G401 (cell line): ENCODE measurements at regions not wholly inside any gene's neighbourhood (a gene's known extent, or its start where the extent isn't known, plus 50 kb on each side); places are given as distances from the start of the nearest gene placed in this dataset.

Experiments used
- DNase-seq: peaks from one replicate; pipeline ENCODE4 v3.0.0-alpha.2; 2015; ENCODE audit warnings: low spot score
- in situ Hi-C: cut with HindIII; loops from 2 replicates; pipeline ENCODE4 v1.10.0; 2016; ENCODE audit warnings: low sequenced_read_pairs, mixed read lengths

DNA sequence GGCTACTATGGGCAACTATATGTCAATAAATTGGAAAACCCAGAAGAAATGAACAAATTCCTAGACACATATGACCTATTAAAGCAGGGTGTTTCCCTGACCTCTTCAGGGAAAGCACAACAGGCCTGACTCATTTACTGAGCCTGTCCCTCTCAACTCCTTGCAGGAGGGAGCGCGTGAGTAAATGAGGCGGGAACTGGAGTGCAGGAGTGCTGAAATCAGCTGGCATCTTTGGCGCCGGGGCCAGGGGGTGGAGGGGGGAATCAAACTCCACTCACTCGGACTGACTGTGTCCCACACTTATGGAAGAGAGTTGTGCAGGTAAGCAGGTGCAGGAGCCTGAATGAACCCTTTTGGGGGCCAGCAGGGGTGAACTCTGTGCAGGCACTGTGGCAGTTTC, 671.2 kb upstream of the PTCHD4 start:
- in situ Hi-C loops, result no loop called here

GRCh38 chr6:48777411-48777810, 666.4 kb upstream of the PTCHD4 start:
- DNase-seq, result no peak
- in situ Hi-C loops, result no loop called here

More for the DNA sequence above, 671.2 kb upstream of the PTCHD4 start:
- DNase-seq, result no peak

- in situ Hi-C loops, result no loop called here
- no peak for DNase-seq
These were observed 664.2 kb upstream of the PTCHD4 start for GRCh38 chr6:48775157-48775556.

DNA sequence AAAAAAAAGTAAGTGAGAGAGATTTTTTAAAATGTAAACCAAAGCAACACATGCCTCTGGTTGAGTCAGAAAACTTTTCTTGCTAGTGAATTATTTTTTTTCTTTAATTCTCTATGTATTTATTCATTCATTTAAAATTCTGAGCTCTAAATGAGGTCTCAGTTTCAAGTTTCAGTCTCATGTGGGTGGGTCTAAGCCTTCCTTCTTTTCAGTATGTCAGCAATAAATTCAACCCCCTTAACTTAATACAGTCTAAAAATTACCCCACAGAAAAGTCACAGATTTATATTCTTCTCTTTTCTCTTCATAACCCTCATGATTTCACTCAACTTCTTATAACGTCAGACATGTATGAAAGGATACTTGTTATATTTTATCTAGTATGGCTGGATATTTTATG, 663.3 kb upstream of the PTCHD4 start:
- no peak for DNase-seq
- in situ Hi-C loops, result no loop called here

DNA sequence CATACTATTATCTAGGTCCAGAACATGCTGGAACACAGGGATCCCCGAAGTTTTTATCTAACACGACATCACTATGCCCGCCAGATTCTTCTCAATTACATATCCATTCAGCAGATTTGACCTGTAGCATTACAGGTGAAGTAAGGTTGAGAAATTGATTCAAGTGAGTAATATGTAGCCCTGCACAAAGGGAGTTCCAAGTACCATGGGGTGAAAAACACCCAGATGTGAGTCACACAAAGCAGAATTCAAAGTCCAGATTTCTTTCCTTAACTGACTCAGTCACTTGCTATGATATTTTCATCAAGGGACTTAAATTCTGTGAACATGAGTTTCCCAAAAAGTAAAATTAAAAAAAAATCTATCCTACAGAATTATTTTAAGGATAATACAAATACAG, 655.4 kb upstream of the PTCHD4 start:
- no peak for DNase-seq
- in situ Hi-C loops, result no loop called here

GRCh38 chr6:48765352-48765961, 654.5 kb upstream of the PTCHD4 start:
- peak; percentile 42 for DNase-seq
- in situ Hi-C loops, result no loop called here

GRCh38 chr6:48764286-48765044, 653.5 kb upstream of the PTCHD4 start:
- DNase-seq, result no peak
- in situ Hi-C loops, result no loop called here

GRCh38 chr6:48757661-48758060, 646.7 kb upstream of the PTCHD4 start:
- DNase-seq, result no peak
- in situ Hi-C loops, result no loop called here

DNA sequence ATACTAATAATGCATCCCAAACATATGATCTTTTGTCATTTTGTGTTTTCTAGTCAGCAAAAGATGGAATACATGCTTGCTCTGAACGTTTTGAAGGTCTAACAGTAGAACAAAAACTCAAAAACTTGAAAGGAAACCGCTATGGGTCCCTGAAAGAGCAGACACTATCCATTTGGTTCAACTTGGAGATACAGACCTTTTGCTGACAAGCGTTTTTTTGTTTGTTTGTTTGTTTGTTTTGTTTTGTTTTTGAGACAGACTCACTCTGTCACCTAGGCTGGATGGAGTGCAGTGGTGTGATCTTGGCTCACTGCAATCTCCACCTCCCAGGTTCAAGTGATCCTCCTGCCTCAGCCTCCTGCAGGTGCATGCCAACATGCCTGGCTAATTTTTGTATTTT, 644.3 kb upstream of the PTCHD4 start:
- no peak for DNase-seq
- in situ Hi-C loops, result no loop called here

DNA sequence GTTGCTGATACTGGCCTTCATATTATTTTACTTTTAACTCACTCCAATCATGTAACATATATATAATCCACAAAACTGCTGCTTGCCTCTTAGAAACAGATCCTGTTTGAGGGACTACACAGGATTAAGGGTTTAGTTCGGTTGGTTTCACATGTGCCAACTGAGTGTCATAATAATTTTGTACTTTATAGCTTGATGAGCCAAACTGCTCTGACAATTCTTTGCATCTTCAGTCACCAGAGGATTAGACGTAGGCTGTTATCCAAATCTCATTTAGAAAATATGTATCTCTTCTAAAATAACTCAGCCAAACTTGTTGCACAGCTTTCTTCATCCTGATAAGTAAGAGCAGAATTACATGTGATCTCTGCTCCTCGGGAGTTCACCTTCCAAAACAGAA, 643.6 kb upstream of the PTCHD4 start:
- in situ Hi-C loops, result no loop called here
- no peak for DNase-seq

GRCh38 chr6:48750861-48751260, 639.9 kb upstream of the PTCHD4 start:
- in situ Hi-C loops, result no loop called here
- DNase-seq, result no peak

DNA sequence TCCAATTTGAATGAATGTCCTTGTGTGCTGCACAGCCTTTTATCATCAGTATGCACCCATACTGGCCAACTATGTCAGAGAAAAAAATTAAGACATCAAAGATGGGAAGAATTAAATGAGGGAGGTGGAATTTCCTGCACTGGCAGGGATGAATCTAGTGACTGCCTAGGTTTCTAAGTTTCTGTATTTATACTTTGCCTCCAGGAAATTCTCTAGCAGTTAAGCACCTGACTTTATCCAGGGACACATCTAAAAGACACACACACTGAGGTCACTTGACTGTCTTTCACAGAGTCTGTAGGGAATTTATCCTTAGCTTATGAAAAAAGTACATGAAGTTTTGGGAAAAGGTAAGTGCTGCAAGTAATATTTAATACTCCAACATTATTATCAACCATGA, 636.5 kb upstream of the PTCHD4 start:
- no peak for DNase-seq
- in situ Hi-C loops, result no loop called here

DNA sequence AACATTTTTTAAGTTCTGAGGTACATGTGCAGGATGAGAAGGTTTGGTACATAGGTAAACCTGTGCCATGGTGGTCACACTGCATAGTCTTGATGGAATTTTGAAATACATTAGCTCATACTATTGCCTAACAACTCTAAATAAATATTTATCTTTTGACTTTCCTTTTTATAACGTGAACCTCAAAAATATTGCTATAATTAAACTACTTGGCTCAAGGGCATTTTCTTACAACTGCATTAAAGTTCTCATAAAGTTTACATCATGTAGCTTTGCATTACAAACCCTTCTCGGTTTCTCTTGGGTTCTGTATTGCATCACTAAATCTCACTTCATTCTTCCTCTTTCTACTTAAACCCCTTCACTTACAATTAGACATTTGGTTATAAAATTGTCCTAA, 636.0 kb upstream of the PTCHD4 start:
- no peak for DNase-seq
- in situ Hi-C loops, result no loop called here

GRCh38 chr6:48744948-48745347, 634.0 kb upstream of the PTCHD4 start:
- DNase-seq, result no peak
- in situ Hi-C loops, result no loop called here

DNA sequence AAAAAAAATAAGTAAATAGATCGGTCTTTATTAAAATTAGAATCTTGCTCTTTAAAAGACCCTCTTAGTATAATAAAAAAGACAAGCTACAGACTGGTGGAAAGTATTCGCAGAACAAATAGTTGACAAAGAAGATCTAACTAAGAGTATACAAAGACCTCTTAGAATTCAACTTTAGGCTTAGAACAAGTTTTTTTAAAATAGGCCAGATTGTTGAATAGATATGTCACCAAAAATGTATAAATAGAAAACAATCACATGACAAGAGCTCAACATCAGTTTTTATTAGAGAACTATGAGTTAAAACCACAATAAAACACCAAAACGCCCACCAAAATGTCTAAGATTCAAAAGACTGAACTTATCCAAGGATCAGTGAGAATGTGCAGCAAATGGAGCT, 632.7 kb upstream of the PTCHD4 start:
- DNase-seq, result no peak
- in situ Hi-C loops, result no loop called here

- DNase-seq, result no peak
- in situ Hi-C loops, result no loop called here
These were observed 625.7 kb upstream of the PTCHD4 start for GRCh38 chr6:48736501-48737206.

- in situ Hi-C loops, result no loop called here
These were observed 624.8 kb upstream of the PTCHD4 start for GRCh38 chr6:48735846-48736245.

DNA sequence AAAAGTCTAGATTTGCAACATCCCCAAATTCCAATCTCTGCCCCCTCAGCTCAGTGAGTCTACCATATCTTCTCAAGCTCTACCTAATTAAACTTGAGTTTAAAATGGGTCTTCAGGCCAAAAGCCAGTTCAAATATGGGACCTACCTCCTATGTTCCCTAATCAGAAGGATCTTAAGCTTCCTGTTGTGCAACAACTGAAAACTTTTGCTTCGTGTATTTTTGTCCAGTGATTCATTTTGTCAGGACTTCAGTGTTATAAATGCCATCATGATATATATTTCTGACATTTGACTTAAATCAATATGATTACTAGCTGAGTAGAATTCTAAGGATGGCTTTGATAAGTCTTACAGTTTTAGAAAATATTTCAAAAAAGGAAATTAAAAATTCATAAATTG, 622.6 kb upstream of the PTCHD4 start:
- DNase-seq, result no peak
- in situ Hi-C loops, result no loop called here

More at GRCh38 chr6:48735846-48736245, 624.8 kb upstream of the PTCHD4 start:
- DNase-seq, result no peak

GRCh38 chr6:48714699-48715098, 603.7 kb upstream of the PTCHD4 start:
- in situ Hi-C loops, result no loop called here
- no peak for DNase-seq

DNA sequence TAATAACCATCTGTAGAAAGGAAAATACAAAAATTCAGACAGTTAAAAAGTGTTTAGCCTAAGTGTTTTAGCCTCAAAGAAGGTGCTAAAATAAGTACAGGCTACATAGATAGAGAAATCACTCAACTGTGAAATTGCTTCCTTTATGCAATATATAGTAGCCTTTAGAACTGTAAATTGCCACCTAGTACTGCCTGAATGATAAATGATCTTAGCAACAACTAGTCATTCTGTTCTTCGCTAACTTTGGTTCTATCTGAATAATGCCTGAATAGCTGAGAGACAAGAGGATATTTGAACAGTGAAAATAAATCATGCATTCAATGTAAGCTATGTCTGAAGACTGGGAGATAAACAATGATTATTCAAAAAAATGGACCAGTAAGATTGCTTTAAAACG, 603.3 kb upstream of the PTCHD4 start:
- no peak for DNase-seq
- in situ Hi-C loops, result no loop called here

- in situ Hi-C loops, result no loop called here
- no peak for DNase-seq
These were observed 602.6 kb upstream of the PTCHD4 start for GRCh38 chr6:48713612-48714011.
